Thymus (tissue), 11 donors: ENCODE measurements at regions not wholly inside any gene's neighbourhood (a gene's known extent, or its start where the extent isn't known, plus 50 kb on each side); places are given as distances from the start of the nearest gene placed in this dataset.

Source experiments
- DNase-seq, 9 donors: peaks; one replicate each; pipeline ENCODE4 v3.0.0-alpha.2; 2013; ENCODE audit warnings: low spot score in 9 of 9, low read depth in 6 of 9, missing footprints in 1 of 9
- H3K27ac ChIP-seq, 2 donors: one replicate each; pipeline ENCODE4 v1.5.1; 2013; ENCODE audit warnings: control low read depth in 1 of 2, low read depth in 1 of 2, low read length in 1 of 2, mild to moderate bottlenecking in 1 of 2, moderate library complexity in 1 of 2
- H3K27me3 ChIP-seq, 2 donors: one replicate each; pipeline ENCODE4 v1.5.1; 2013; ENCODE audit warnings: low read length in 1 of 2; ENCODE audit not compliant: control insufficient read depth in 2 of 2, insufficient read depth in 1 of 2
- H3K36me3 ChIP-seq, 2 donors: one replicate each; pipeline ENCODE4 v1.5.1; 2013; ENCODE audit warnings: low read length in 1 of 2, mild to moderate bottlenecking in 1 of 2, moderate library complexity in 1 of 2; ENCODE audit not compliant: control insufficient read depth in 2 of 2, insufficient read depth in 2 of 2
- H3K4me1 ChIP-seq, 2 donors: one replicate each; pipeline ENCODE4 v1.5.1; 2013; ENCODE audit warnings: low read length in 2 of 2; ENCODE audit not compliant: control insufficient read depth in 2 of 2, insufficient read depth in 2 of 2
- H3K4me3 ChIP-seq, 2 donors: one replicate each; pipeline ENCODE4 v1.5.1; 2013; ENCODE audit warnings: low read length in 2 of 2, control low read depth in 1 of 2, mild to moderate bottlenecking in 1 of 2
- H3K9me3 ChIP-seq, 2 donors: one replicate each; pipeline ENCODE4 v1.5.1; 2013; ENCODE audit warnings: low read length in 1 of 2, mild to moderate bottlenecking in 1 of 2; ENCODE audit not compliant: control insufficient read depth in 2 of 2, insufficient read depth in 1 of 2
- WGBS: extraction: QIAGEN DNeasy Blood & Tissue Kit; methylation state at CpG from one replicate; pipeline ENCODE4 v1.1.7; 2013; 5-methylcytosine and 5-hydroxymethylcytosine counted together
- donor health status: healthy.

DNA sequence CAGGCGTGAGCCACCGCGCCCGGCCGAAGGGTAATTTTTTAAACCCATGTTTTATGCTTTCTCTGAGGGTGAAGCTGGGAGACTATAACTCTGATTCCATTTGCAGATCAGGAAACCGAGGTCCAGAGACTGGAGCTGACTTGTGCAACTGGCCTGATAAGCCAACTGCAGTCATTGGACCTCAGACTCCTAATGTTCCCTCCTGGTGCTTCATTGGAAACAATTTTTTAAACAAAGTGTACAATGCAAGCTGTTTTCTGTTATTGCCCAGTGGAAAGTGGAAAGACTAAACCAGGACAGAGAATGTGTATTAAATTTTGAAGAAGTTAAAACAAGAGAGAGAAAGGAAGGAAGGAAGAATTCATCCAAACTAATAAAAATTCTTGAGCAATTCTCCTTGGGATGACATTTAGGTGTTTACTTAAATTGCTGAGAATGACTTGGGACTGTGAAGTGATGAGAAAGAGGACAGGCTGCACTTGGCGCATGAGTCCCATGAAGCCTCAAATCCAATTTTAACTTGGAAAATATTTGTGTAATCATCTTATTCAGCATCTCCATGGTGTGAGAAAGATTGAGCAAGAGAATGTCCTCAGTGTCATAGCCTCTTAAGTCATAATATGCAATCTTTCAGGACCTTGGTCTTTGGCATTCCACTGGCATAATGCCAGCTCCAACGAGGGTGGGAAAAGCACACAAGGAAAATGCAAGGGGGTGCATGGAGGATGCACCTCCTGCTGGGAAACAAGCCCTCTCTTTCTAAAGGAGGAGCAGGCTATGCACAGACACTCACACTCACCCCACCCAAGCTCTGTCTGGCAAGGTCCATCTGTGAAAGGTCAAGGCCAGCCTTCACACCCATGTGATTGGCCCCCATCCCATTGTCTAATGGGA is 342.0 kb downstream of the SIPA1L2 start:
- no peak overlapping the region for H3K4me3 ChIP-seq
- H3K36me3 ChIP-seq, result no peaks in the 10 kb centered on the region
- no peaks in the 10 kb centered on the region for H3K4me1 ChIP-seq
- no peak overlapping the region for H3K27ac ChIP-seq
- no peak for DNase-seq
- no peaks in the 10 kb centered on the region for H3K9me3 ChIP-seq
- WGBS, result 64% methylated on average over 5 of the region's 8 CpGs
- H3K27me3 ChIP-seq, result no peaks in the 10 kb centered on the region

DNA sequence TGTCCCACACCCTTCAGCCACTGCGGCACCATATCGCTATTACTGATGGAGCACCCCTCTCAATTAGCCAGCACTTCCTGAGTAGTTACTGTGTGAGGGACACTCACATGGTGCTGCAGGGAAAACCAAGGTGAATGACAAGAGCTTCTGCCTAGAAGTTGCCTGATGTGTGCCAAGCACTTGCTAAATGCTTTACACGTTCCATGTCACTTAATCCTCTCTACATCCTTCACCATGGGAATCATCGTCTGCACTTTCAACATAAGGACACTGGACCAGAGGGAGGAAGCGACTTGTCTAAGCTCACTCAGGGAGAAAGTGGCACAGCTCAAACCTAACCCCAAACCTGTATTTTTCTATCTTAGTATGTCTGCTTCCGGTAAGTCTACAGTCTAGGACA is 344.8 kb downstream of the SIPA1L2 start:
- Histone ChIP-seq H3K27ac (no peak overlapping the region), H3K27me3 (no peaks in the 10 kb centered on the region), H3K4me1 (no peaks in the 10 kb centered on the region), H3K9me3 (no peaks in the 10 kb centered on the region), H3K36me3 (no peaks in the 10 kb centered on the region), H3K4me3 (no peak overlapping the region)
- WGBS, result 97% methylated on average over 6 of the region's 6 CpGs
- no peak for DNase-seq

DNA sequence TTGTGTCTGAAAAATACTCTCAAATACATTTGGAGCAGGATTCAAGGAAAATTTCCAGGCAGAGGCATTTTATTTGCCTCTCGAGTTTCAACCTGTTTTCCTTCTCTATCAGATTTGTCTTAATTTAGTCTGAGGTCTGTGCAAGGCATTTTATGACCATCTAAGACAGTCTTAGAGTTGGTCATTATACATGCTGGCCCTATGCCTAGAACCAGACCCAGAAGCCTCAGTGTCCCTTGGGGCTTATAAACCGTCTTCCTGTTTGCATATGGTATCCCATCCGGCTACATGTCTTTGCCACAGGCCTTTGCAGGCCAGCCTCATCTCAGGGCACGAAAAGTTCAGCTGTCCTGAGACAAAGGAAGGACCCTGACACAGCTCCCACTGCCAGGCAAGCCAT is 346.1 kb downstream of the SIPA1L2 start:
- Histone ChIP-seq H3K9me3 (no peaks in the 10 kb centered on the region), H3K4me1 (no peaks in the 10 kb centered on the region), H3K36me3 (no peaks in the 10 kb centered on the region), H3K27ac (no peak overlapping the region), H3K4me3 (no peak overlapping the region), H3K27me3 (no peaks in the 10 kb centered on the region)
- DNase-seq, result no peak
- 93% methylated on average over 4 of the region's 4 CpGs for WGBS

DNA sequence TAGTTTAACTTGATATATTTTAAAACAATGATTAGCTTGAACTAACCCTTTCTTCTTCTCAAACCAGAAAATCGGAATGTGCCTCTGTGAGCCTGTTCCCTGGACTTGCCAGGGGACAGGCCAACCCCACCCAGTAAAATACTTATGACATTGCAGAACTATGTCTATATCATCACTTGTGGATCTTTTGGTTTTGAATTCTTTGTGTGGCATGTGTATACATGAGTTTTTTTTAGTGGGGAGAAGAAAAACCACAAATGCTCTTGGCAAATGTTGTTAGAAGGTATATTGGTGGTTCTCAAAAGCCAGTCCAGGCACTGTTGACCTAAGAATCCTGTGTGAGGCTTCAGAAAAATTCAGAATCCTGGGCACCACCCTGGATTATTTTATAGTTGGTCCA is 347.4 kb downstream of the SIPA1L2 start:
- Histone ChIP-seq H3K36me3 (no peaks in the 10 kb centered on the region), H3K27me3 (peaks cover 0 to 3% of the 10 kb centered on the region in 2 donors), H3K4me3 (no peak overlapping the region), H3K27ac (no peak overlapping the region), H3K4me1 (no peaks in the 10 kb centered on the region), H3K9me3 (no peaks in the 10 kb centered on the region)
- DNase-seq, result no peak
- 91% methylated on average over 1 of the region's 1 CpG for WGBS

DNA sequence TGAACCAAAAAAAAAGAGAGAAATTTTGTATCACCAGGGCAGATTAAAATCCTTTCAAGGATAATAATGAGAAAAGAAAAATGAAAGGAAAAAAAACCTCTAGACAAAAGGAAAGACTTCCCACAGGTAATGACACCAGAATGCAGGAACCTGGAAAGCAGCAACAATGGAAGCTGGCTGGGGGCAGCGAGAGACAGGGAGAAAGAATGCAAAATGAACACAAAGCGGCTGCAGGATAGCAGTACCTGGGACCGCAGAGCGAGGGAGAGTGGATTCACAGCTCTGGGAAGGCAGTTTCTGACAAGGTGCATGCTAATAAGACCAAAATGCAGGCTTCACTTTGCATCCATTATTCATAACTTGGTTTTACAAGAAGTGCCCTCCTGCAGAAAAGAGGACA is 349.0 kb downstream of the SIPA1L2 start:
- WGBS, result 60% methylated on average over 4 of the region's 4 CpGs
- no peak overlapping the region for H3K4me3 ChIP-seq
- no peak overlapping the region for H3K27ac ChIP-seq
- no peaks in the 10 kb centered on the region for H3K9me3 ChIP-seq
- H3K4me1 ChIP-seq, result no peaks in the 10 kb centered on the region
- H3K36me3 ChIP-seq, result no peaks in the 10 kb centered on the region
- DNase-seq, result no peak
- peaks cover 0 to 7% of the 10 kb centered on the region in 2 donors for H3K27me3 ChIP-seq

DNA sequence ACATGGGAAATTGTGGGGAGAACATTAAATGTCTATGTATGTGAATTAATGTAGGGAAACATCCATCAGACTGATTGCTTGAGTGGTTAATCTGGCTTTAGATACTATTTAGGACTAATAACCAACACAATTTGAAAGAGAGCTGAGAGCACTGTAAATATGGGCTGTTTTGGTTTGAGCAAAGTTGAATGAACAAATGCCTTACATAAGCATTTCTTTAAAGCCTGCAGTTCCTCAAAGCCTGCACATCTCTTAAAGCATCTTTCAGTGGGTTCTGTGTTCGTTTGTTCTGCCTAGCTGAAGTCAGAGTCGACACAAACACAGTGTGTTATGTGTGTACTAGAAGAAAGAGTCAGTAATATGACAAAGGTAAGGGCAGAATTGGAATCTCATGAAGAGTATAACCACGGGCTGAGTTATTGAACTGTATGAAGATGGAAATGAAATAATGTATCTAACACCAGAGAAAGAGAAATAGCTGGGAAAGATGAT is 350.0 kb downstream of the SIPA1L2 start:
- WGBS, result 79% methylated on average over 3 of the region's 3 CpGs
- H3K4me1 ChIP-seq, result no peaks in the 10 kb centered on the region
- no peak for DNase-seq
- H3K27ac ChIP-seq, result no peak overlapping the region
- H3K4me3 ChIP-seq, result no peak overlapping the region
- H3K36me3 ChIP-seq, result no peaks in the 10 kb centered on the region
- H3K27me3 ChIP-seq, result peaks cover 0 to 7% of the 10 kb centered on the region in 2 donors
- H3K9me3 ChIP-seq, result no peaks in the 10 kb centered on the region

DNA sequence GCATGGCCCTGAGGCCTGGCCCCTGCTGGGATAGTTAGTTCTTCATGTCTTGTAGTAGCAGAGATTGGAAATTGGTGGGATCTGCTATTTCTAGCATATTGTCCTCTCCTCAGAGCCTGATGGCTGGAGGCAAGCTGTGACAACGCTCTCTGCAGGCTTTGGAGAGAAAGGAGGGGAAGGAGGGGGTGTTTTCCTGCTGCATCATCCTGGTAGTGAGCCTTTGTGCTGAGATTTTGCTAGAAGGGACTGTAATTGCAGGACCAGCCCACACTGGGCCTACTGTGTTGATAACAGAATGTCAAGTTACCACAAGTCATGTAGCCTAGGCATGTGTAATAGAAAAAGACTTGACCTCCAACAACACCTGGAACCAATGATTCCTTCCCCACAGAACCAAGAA is 351.0 kb downstream of the SIPA1L2 start:
- no peak overlapping the region for H3K4me3 ChIP-seq
- H3K27ac ChIP-seq, result no peak overlapping the region
- H3K36me3 ChIP-seq, result no peaks in the 10 kb centered on the region
- WGBS, result 91% methylated on average over 1 of the region's 1 CpG
- no peaks in the 10 kb centered on the region for H3K4me1 ChIP-seq
- no peaks in the 10 kb centered on the region for H3K9me3 ChIP-seq
- no peak for DNase-seq
- H3K27me3 ChIP-seq, result peaks cover 0 to 7% of the 10 kb centered on the region in 2 donors

DNA sequence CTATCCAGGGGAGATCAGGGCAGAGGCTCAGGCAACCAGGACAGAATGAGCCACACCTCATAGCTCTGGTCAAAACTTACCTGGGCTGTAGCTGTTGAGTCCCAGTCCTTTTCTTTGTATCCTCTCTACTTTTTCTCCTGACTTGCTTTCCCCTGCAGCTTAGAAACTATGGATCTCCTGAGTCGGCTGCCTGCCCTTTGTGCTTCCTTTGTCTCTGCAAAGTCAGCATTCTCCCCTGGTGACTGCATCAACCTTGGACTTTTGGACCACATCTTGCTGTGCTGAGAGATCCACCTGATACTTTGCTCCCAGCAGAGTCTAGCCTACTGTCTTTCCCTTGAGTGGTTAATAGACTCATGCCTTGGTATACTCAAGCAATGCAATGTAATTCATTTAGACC is 353.3 kb downstream of the SIPA1L2 start:
- DNase-seq, result no peak
- Histone ChIP-seq H3K9me3 (no peaks in the 10 kb centered on the region), H3K4me3 (no peak overlapping the region), H3K4me1 (no peaks in the 10 kb centered on the region), H3K27ac (no peak overlapping the region), H3K36me3 (no peaks in the 10 kb centered on the region), H3K27me3 (peaks cover 0 to 12% of the 10 kb centered on the region in 2 donors)
- 87% methylated on average over 1 of the region's 1 CpG for WGBS

DNA sequence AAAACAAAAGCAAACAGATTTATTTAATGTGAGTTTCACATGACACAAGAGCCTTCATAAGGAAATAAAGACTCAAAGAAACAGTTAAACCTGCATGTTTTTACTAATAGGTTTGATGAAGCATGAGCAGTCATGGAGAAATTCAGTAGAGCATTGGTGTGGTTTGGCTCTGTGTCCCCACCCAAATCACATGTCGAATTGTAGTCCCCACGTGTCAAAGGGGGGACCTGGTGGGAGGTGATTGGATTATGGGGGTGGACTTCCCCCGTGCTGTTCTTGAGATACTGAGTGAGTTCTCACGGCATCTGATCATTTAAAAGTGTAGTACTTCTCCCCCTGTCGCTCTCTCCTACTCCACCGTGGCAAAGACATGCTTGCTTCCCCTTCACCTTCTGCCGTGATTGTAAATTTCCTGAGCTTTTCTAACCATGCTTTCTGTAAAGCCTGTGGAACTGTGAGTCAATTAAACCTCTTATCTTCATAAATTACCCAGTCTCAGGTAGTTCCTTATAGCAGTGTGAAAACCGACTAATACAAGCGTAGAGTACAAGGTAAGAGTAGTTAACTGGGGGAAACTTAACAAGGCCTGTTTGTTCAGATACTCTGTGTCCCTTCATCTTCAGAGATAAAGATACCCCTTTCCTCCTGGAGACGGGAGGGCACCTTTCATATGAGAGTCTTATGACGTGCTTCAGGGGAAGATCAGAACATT is 354.8 kb downstream of the SIPA1L2 start:
- Histone ChIP-seq H3K4me3 (no peak overlapping the region), H3K27ac (no peak overlapping the region), H3K9me3 (no peaks in the 10 kb centered on the region), H3K36me3 (no peaks in the 10 kb centered on the region), H3K27me3 (peaks cover 0 to 12% of the 10 kb centered on the region in 2 donors), H3K4me1 (no peaks in the 10 kb centered on the region)
- DNase-seq, result no peak
- WGBS, result 81% methylated on average over 11 of the region's 11 CpGs
